ENCODE measurements at regions not wholly inside any gene's neighbourhood (a gene's known extent, or its start where the extent isn't known, plus 50 kb on each side); places are given as distances from the start of the nearest gene placed in this dataset.

DNA sequence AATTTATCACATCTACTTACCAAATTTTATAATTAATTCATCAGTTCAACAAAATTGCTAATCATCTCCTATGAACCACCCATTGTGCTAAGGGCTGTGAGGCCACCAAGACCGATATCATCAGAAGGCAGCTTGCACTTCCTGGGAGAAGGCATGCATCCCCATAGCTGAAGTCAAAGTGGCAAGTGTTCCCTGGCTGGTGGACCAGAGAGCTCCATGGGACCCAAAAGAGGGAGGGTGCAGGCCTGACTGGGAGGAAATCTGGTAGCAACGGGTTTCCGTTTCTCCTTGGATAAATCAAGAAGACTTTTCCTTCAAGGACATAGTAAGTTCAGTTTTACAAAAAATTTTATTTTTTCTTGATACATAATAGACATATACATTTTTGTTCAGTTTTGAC lies 325.2 kb downstream of the FGF9 start:
- no peak overlapping the region for H3K4me3 ChIP-seq (ENCODE audit: low read depth, low read length)
- TF ChIP-seq CTCF (IDR thresholded peaks at IDR 0.05; ENCODE audit: low read depth, low read length) = no peak

DNA sequence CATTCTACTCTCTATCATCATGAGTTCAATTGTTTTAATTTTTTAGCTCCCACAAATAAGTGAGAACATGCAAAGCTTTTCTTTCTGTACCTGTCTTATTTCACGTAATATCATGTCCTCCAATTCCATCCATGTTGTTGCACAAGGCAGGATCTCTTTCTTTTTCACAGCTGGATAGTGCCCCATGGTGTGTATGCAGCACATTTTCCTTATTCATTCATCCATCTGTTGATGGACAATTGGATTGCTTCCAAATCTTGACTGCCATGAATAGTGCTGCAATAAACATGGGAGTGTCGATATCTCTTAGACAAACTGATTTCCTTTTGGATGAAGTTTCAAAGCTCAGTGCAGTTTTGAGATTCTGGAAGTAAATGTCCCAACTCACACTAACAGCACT lies 326.9 kb downstream of the FGF9 start:
- no peak for TF ChIP-seq CTCF (IDR thresholded peaks at IDR 0.05; ENCODE audit: low read depth, low read length)
- H3K4me3 ChIP-seq (ENCODE audit: low read depth, low read length) = no peak overlapping the region

- TF ChIP-seq CTCF (IDR thresholded peaks at IDR 0.05; ENCODE audit: low read depth, low read length) = 0 out of 2 replicates have a peak, but pooled peaks have one; percentile 3
- no peak overlapping the region for H3K4me3 ChIP-seq (ENCODE audit: low read depth, low read length)
These were observed 327.6 kb downstream of the FGF9 start for GRCh38 chr13:21998279-21998990.

GRCh38 chr13:21999666-22000065 lies 328.8 kb downstream of the FGF9 start:
- H3K4me3 ChIP-seq (ENCODE audit: low read depth, low read length) = no peak overlapping the region
- TF ChIP-seq CTCF (IDR thresholded peaks at IDR 0.05; ENCODE audit: low read depth, low read length) = no peak

DNA sequence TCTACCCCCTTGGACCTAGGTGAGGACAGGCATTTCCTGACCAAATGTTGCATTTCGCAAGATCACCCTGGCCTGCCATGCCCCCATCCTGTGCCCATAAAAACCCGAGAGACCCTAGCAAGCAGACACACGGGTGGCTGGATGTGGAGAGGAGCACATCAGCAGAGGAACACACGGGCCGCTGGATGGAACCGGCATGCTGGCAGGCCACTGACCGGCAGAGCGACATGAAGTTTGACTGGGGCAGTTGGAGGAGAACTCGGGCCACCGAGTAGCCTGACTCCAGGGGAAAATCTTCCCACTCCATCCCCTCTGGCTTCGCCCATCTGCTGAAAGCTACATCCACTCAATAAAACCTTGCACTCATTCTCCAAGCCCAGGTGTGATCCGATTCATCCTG lies 329.3 kb downstream of the FGF9 start:
- TF ChIP-seq CTCF (IDR thresholded peaks at IDR 0.05; ENCODE audit: low read depth, low read length) = no peak
- H3K4me3 ChIP-seq (ENCODE audit: low read depth, low read length) = no peak overlapping the region

DNA sequence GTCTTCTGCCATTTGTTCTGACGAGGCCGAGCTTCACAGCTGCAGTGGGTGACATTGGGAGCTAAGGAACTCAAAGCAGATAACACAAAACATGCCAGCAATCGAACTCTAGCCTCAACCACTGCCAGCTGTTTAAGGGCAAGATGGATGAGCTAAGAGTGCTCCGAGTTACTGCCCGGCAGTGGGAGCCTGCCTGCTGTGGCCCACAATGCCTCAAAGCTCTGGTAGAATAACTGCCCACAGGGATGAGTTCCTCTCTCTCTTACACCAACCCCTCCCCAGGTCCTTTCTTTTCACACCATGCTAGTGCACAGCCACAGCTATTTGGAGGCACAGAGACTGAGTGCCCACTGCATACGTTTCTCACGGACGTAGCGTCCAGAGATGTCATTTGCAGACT lies 330.5 kb downstream of the FGF9 start:
- no peak for TF ChIP-seq CTCF (IDR thresholded peaks at IDR 0.05; ENCODE audit: low read depth, low read length)
- H3K4me3 ChIP-seq (ENCODE audit: low read depth, low read length) = no peak overlapping the region

DNA sequence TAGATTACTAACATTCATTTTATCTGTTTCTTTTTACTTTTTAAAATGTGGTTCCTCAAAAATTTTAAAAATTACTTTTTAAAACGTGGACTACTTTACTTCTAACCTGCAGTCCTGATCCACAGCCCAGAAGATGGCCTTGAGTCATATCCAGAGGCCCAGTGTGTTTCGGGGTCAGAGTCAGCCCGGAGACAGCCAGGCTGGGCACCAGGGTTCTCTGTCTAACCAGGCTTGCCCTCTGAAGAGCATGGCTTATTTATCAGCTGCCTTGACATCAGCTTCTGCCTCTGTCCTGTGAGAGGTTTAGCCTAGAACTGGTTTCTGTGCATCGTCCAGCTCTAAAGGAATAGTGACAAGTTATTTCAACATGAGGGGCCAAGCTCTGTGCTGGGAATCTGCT lies 332.0 kb downstream of the FGF9 start:
- no peak for TF ChIP-seq CTCF (IDR thresholded peaks at IDR 0.05; ENCODE audit: low read depth, low read length)
- no peak overlapping the region for H3K4me3 ChIP-seq (ENCODE audit: low read depth, low read length)

All from WI38 (cell line).